KOPT-K1 (cell line): ENCODE measurements at regions not wholly inside any gene's neighbourhood (a gene's known extent, or its start where the extent isn't known, plus 50 kb on each side); places are given as distances from the start of the nearest gene placed in this dataset.

ENCODE experiments used
- H3K27ac ChIP-seq: fragments of 200-600 bp; sonication (generic); 2 replicates; pipeline ENCODE4 v1.5.1; 2016; ENCODE audit warnings: antibody characterized with exemption, mild to moderate bottlenecking, low read depth, low read length; ENCODE audit not compliant: poor library complexity, severe bottlenecking
- H3K36me3 ChIP-seq: fragments of 200-600 bp; sonication (generic); 2 replicates; pipeline ENCODE4 v1.5.1; 2017; ENCODE audit warnings: antibody characterized with exemption, mild to moderate bottlenecking, low read length, moderate library complexity; ENCODE audit not compliant: insufficient read depth
- H3K9me3 ChIP-seq: fragments of 200-600 bp; sonication (generic); 2 replicates; pipeline ENCODE4 v1.5.1; 2017; ENCODE audit warnings: antibody characterized with exemption, low read length, mild to moderate bottlenecking; ENCODE audit not compliant: insufficient read depth, poor library complexity, severe bottlenecking

- H3K27ac ChIP-seq, result no peak overlapping the region
- H3K9me3 ChIP-seq, result no peaks in the 10 kb centered on the region
- H3K36me3 ChIP-seq, result no peaks in the 10 kb centered on the region
Measured at GRCh38 chr9:8157683-8158324, 358.2 kb upstream of the DMAC1 start.

GRCh38 chr9:8156346-8156745, 356.8 kb upstream of the DMAC1 start:
- Histone ChIP-seq H3K9me3 (no peaks in the 10 kb centered on the region), H3K36me3 (no peaks in the 10 kb centered on the region), H3K27ac (no peak overlapping the region)

GRCh38 chr9:8155706-8156105, 356.1 kb upstream of the DMAC1 start:
- Histone ChIP-seq H3K9me3 (peaks cover 5% of the 10 kb centered on the region), H3K36me3 (no peaks in the 10 kb centered on the region), H3K27ac (no peak overlapping the region)

GRCh38 chr9:8143677-8144076, 344.1 kb upstream of the DMAC1 start:
- H3K9me3 ChIP-seq, result no peaks in the 10 kb centered on the region
- H3K36me3 ChIP-seq, result no peaks in the 10 kb centered on the region
- H3K27ac ChIP-seq, result no peak overlapping the region

- Histone ChIP-seq H3K9me3 (no peaks in the 10 kb centered on the region), H3K36me3 (no peaks in the 10 kb centered on the region), H3K27ac (no peak overlapping the region)
Measured at GRCh38 chr9:8140557-8140956, 341.0 kb upstream of the DMAC1 start.

GRCh38 chr9:8139756-8140155, 340.2 kb upstream of the DMAC1 start:
- Histone ChIP-seq H3K27ac (no peak overlapping the region), H3K9me3 (no peaks in the 10 kb centered on the region), H3K36me3 (no peaks in the 10 kb centered on the region)

GRCh38 chr9:8136477-8136876, 336.9 kb upstream of the DMAC1 start:
- Histone ChIP-seq H3K36me3 (no peaks in the 10 kb centered on the region), H3K27ac (no peak overlapping the region), H3K9me3 (no peaks in the 10 kb centered on the region)

- Histone ChIP-seq H3K27ac (no peak overlapping the region), H3K36me3 (no peaks in the 10 kb centered on the region), H3K9me3 (no peaks in the 10 kb centered on the region)
Measured at GRCh38 chr9:8134635-8135034, 335.1 kb upstream of the DMAC1 start.

- Histone ChIP-seq H3K36me3 (no peaks in the 10 kb centered on the region), H3K27ac (no peak overlapping the region), H3K9me3 (no peaks in the 10 kb centered on the region)
Measured at GRCh38 chr9:8133606-8134005, 334.0 kb upstream of the DMAC1 start.

- no peak overlapping the region for H3K27ac ChIP-seq
- no peaks in the 10 kb centered on the region for H3K36me3 ChIP-seq
- no peaks in the 10 kb centered on the region for H3K9me3 ChIP-seq
Measured at GRCh38 chr9:8115570-8115969, 316.0 kb upstream of the DMAC1 start.

- H3K9me3 ChIP-seq, result no peaks in the 10 kb centered on the region
Measured at GRCh38 chr9:8114826-8115225, 315.2 kb upstream of the DMAC1 start.

GRCh38 chr9:8106362-8106761, 306.8 kb upstream of the DMAC1 start:
- no peak overlapping the region for H3K27ac ChIP-seq
- no peaks in the 10 kb centered on the region for H3K36me3 ChIP-seq
- H3K9me3 ChIP-seq, result no peaks in the 10 kb centered on the region

More at GRCh38 chr9:8114826-8115225, 315.2 kb upstream of the DMAC1 start:
- H3K36me3 ChIP-seq, result no peaks in the 10 kb centered on the region
- H3K27ac ChIP-seq, result no peak overlapping the region

- Histone ChIP-seq H3K9me3 (peaks cover 5% of the 10 kb centered on the region), H3K36me3 (no peaks in the 10 kb centered on the region), H3K27ac (no peak overlapping the region)
Measured at GRCh38 chr9:8101607-8102006, 302.0 kb upstream of the DMAC1 start.

- Histone ChIP-seq H3K9me3 (peaks cover 5% of the 10 kb centered on the region), H3K27ac (no peak overlapping the region), H3K36me3 (no peaks in the 10 kb centered on the region)
Measured at GRCh38 chr9:8096091-8096490, 296.5 kb upstream of the DMAC1 start.

GRCh38 chr9:8095672-8096086, 296.1 kb upstream of the DMAC1 start:
- H3K9me3 ChIP-seq, result peaks cover 5% of the 10 kb centered on the region
- no peak overlapping the region for H3K27ac ChIP-seq
- H3K36me3 ChIP-seq, result no peaks in the 10 kb centered on the region

- Histone ChIP-seq H3K36me3 (no peaks in the 10 kb centered on the region), H3K27ac (no peak overlapping the region), H3K9me3 (no peaks in the 10 kb centered on the region)
Measured at GRCh38 chr9:8088477-8088876, 288.9 kb upstream of the DMAC1 start.
